K562 (cell line): ENCODE measurements at regions not wholly inside any gene's neighbourhood (a gene's known extent, or its start where the extent isn't known, plus 50 kb on each side); places are given as distances from the start of the nearest gene placed in this dataset.

Source experiments
- ATAC-seq: fragments of 200-7000 bp; cut with Tn5 transposase; 3 replicates; pipeline ENCODE4 v1.9.1; 2020; ENCODE audit warnings: moderate library complexity
- BruUV-seq: library from RNA; stranded (reverse); fragments of 400-500 nt; replicated peaks from 2 replicates; lab custom pipeline; 2021; lab: Mats Ljungman, UMichigan
- CTCF ChIA-PET: fragments of 300-600 bp; formaldehyde crosslinking; extraction: SDS; loops from one replicate; lab custom pipeline; 2021; ENCODE audit warnings: low intra/inter-chr PET ratio; lab: Yijun Ruan, JAX
- POLR2A ChIA-PET: fragments of 300-600, 350-650 bp; sonication (Branson Sonifier 250); formaldehyde crosslinking; extraction: SDS; loops from one replicate; lab custom pipeline; 2021; ENCODE audit warnings: antibody characterized with exemption, inconsistent platforms; lab: Yijun Ruan, JAX
- DNase-seq, 4 experiments: peaks; one replicate each; pipeline versions ENCODE4 v3.0.0 to v3.0.0-alpha.2; 2011 to 2018; ENCODE audit warnings: low spot score in 3 of 4, mixed read lengths in 3 of 4; ENCODE audit errors: extremely low read depth in 1 of 4
- FAIRE-seq: peaks from 2 replicates; lab custom pipeline; 2011; peaks lifted over from hg19 to GRCh38; lab: Jason Lieb, UNC
- H2AFZ ChIP-seq: 2 replicates; pipeline ENCODE4 v1.6.0; 2011; ENCODE audit warnings: low read depth, low read length, control low read depth, inconsistent platforms
- H3K27ac ChIP-seq: fragments of 200-600 bp; 3 replicates; pipeline ENCODE4 v1.8.0; 2011; ENCODE audit warnings: low read depth, mild to moderate bottlenecking, control low read depth, inconsistent platforms, low read length, moderate library complexity, mixed read lengths; ENCODE audit errors: extremely low read depth
- H3K27me3 ChIP-seq, 2 experiments: fragments of 300-600 bp in 1 of 2; 2 replicates in 1 of 2; 3 replicates in 1 of 2; pipeline versions ENCODE4 v1.6.0 to v1.8.0; 2011; ENCODE audit warnings: inconsistent platforms in 2 of 2, low read length in 2 of 2, mild to moderate bottlenecking in 1 of 2, mixed read lengths in 1 of 2, moderate library complexity in 1 of 2; ENCODE audit not compliant: control insufficient read depth in 2 of 2, insufficient read depth in 2 of 2
- H3K36me3 ChIP-seq: fragments of 300-600 bp; 3 replicates; pipeline ENCODE4 v1.8.0; 2011; ENCODE audit warnings: mild to moderate bottlenecking, low read length, inconsistent platforms; ENCODE audit not compliant: control insufficient read depth, insufficient read depth
- H3K4me1 ChIP-seq, 2 experiments: fragments of 200-600 bp in 1 of 2; replicated peaks in 1 of 2; 2 replicates in 1 of 2; 3 replicates in 1 of 2; pipeline versions ENCODE4 v1.5.1 to v1.8.0; 2011; ENCODE audit warnings: inconsistent platforms in 2 of 2, low read length in 2 of 2, mild to moderate bottlenecking in 1 of 2, mixed read lengths in 1 of 2, moderate library complexity in 1 of 2; ENCODE audit not compliant: control insufficient read depth in 2 of 2, insufficient read depth in 2 of 2
- H3K4me2 ChIP-seq: 2 replicates; pipeline ENCODE4 v1.6.1; 2011; ENCODE audit warnings: low read length, control low read depth, inconsistent platforms, mixed read lengths; ENCODE audit not compliant: insufficient read depth
- H3K4me3 ChIP-seq: fragments of 200-600 bp; sonication (generic), shearing (Covaris generic); 2 replicates; pipeline ENCODE4 v1.5.1; 2016; ENCODE audit warnings: control low read depth, inconsistent platforms
- H3K79me2 ChIP-seq: fragments of 200-600 bp; 3 replicates; pipeline ENCODE4 v1.8.0; 2011; ENCODE audit warnings: low read length, inconsistent platforms; ENCODE audit not compliant: control insufficient read depth, insufficient read depth
- H3K9ac ChIP-seq, 2 experiments: 2 replicates each; pipeline versions ENCODE4 v1.6.0 to v1.6.1; 2011; ENCODE audit warnings: low read depth in 2 of 2, low read length in 2 of 2, control low read depth in 1 of 2, inconsistent platforms in 1 of 2, mild to moderate bottlenecking in 1 of 2, mixed read lengths in 1 of 2; ENCODE audit not compliant: insufficient read depth in 1 of 2
- H3K9me1 ChIP-seq: one replicate; pipeline ENCODE4 v1.6.0; 2011; ENCODE audit warnings: inconsistent platforms, mild to moderate bottlenecking, low read length, moderate library complexity; ENCODE audit not compliant: control insufficient read depth, insufficient read depth
- H3K9me3 ChIP-seq: replicated peaks from 2 replicates; pipeline ENCODE4 v1.5.1; 2011; ENCODE audit warnings: low read depth, low read length, inconsistent platforms; ENCODE audit not compliant: control insufficient read depth, insufficient read depth
- H4K20me1 ChIP-seq: replicated peaks from 2 replicates; pipeline ENCODE4 v1.6.1; 2011; ENCODE audit warnings: low read length, inconsistent platforms, mixed read lengths; ENCODE audit not compliant: control insufficient read depth, insufficient read depth
- BRCA1 ChIP-seq, 2 experiments: fragments of 450-650 bp in 1 of 2; sonication (generic) in 1 of 2; formaldehyde crosslinking in 1 of 2; IDR thresholded peaks; 2 replicates each; pipeline versions ENCODE4 v1.5.0 to v1.6.1; 2017 to 2020; ENCODE audit warnings: mild to moderate bottlenecking in 1 of 2, missing genetic modification reagents in 1 of 2
- ELF1 ChIP-seq: fragments of 200-800 bp; sonication (Bioruptor generic); IDR thresholded peaks from 2 replicates; pipeline ENCODE4 v1.6.1; 2016; ENCODE audit warnings: missing genetic modification characterization, missing compliant biosample characterization
- ETS2 ChIP-seq: IDR thresholded peaks from 2 replicates; pipeline ENCODE4 v1.6.1; 2016; ENCODE audit warnings: borderline replicate concordance, missing genetic modification characterization, mild to moderate bottlenecking, moderate library complexity, missing compliant biosample characterization; ENCODE audit not compliant: poor library complexity, severe bottlenecking
- FOXJ2 ChIP-seq: fragments of 200-800 bp; sonication (Bioruptor generic); IDR thresholded peaks from 2 replicates; pipeline ENCODE4 v1.6.1; 2016; ENCODE audit warnings: missing genetic modification characterization, missing compliant biosample characterization
- HNRNPH1 ChIP-seq: fragments of 200-400 bp; formaldehyde crosslinking; optimal IDR thresholded peaks from 2 replicates; pipeline ENCODE3; 2017; ENCODE audit warnings: low read depth, mild to moderate bottlenecking, low read length, moderate library complexity
- ZNF134 ChIP-seq: fragments of 250-450 bp; sonication (Bioruptor Pico); conservative IDR thresholded peaks from 2 replicates; pipeline ENCODE4 v1.4.0; 2020
- ZNF561 ChIP-seq: fragments of 450-650 bp; formaldehyde crosslinking; conservative IDR thresholded peaks from 2 replicates; pipeline ENCODE4 v1.4.0; 2020; ENCODE audit warnings: mild to moderate bottlenecking, moderate library complexity
- WGBS: fragments of 100-300 bp; shearing (Covaris generic); methylation state at CpG from one replicate; pipeline ENCODE4 v1.1.6; 2016; ENCODE audit warnings: low coverage, mixed read lengths; ENCODE audit not compliant: insufficient coverage; ENCODE audit errors: missing lambda C conversion rate; 5-methylcytosine and 5-hydroxymethylcytosine counted together
- in situ Hi-C: fragments of 300-500 bp; cut with MboI; formaldehyde crosslinking; loops from 4 replicates; pipeline ENCODE4 v1.15.0; 2018; ENCODE audit warnings: inconsistent platforms, mixed read lengths
- intact Hi-C: fragments of 100-400 bp; cut with micrococcal nuclease; formaldehyde crosslinking; loops from 2 replicates; pipeline ENCODE4 v1.14.2; 2022
- TF ChIP-seq, protein P1 (sequence below): fragments of 250-450 bp; sonication (Bioruptor Pico); IDR thresholded peaks from 2 replicates; pipeline ENCODE4 v1.4.0; 2020
- TF ChIP-seq, protein P2 (sequence below): sonication (generic); formaldehyde crosslinking; IDR thresholded peaks from 2 replicates; pipeline ENCODE4 v1.8.1; 2023; ENCODE audit warnings: mild to moderate bottlenecking, missing genetic modification reagents
- TF ChIP-seq, protein P3 (sequence below), 2 experiments: fragments of 450-650 bp in 1 of 2; sonication (generic) in 1 of 2; formaldehyde crosslinking in 1 of 2; IDR thresholded peaks; 2 replicates each; pipeline versions ENCODE4 v1.7.1 to v1.9.0; 2016 to 2022; ENCODE audit warnings: inconsistent platforms in 1 of 2, mild to moderate bottlenecking in 1 of 2, missing genetic modification reagents in 1 of 2

DNA sequence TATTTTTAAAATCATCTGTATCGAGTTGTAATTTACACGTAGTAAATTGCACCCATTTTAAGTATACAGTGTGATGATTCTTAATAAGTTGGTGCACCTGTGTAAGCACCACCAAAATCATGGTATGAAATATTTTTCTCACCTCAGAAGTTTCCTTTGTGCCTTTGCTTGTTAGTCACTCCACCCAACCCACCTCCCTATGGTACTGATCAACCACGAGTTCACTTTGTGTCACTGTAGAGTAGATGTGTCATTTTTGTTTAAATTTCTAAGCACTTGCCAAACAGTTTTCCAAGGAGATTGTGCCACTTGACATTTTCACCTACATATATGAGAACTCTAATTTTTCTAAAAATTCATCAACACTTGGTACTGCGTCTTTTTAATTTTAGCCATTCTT lies 806.5 kb downstream of the TLR4 start:
- in situ Hi-C loops, result no loop called here
- FAIRE-seq, result no peak
- TF ChIP-seq, protein P1, sequence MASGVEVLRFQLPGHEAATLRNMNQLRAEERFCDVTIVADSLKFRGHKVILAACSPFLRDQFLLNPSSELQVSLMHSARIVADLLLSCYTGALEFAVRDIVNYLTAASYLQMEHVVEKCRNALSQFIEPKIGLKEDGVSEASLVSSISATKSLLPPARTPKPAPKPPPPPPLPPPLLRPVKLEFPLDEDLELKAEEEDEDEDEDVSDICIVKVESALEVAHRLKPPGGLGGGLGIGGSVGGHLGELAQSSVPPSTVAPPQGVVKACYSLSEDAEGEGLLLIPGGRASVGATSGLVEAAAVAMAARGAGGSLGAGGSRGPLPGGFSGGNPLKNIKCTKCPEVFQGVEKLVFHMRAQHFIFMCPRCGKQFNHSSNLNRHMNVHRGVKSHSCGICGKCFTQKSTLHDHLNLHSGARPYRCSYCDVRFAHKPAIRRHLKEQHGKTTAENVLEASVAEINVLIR (CRISPR knock-in tag), result no peak
- no peak for TF ChIP-seq ZNF134
- no peak for TF ChIP-seq ELF1 (tag)
- TF ChIP-seq, protein P2, sequence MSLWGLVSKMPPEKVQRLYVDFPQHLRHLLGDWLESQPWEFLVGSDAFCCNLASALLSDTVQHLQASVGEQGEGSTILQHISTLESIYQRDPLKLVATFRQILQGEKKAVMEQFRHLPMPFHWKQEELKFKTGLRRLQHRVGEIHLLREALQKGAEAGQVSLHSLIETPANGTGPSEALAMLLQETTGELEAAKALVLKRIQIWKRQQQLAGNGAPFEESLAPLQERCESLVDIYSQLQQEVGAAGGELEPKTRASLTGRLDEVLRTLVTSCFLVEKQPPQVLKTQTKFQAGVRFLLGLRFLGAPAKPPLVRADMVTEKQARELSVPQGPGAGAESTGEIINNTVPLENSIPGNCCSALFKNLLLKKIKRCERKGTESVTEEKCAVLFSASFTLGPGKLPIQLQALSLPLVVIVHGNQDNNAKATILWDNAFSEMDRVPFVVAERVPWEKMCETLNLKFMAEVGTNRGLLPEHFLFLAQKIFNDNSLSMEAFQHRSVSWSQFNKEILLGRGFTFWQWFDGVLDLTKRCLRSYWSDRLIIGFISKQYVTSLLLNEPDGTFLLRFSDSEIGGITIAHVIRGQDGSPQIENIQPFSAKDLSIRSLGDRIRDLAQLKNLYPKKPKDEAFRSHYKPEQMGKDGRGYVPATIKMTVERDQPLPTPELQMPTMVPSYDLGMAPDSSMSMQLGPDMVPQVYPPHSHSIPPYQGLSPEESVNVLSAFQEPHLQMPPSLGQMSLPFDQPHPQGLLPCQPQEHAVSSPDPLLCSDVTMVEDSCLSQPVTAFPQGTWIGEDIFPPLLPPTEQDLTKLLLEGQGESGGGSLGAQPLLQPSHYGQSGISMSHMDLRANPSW (CRISPR knock-in tag), result no peak
- no peak for TF ChIP-seq BRCA1 (IDR thresholded peaks at IDR 0.05)
- no peak for TF ChIP-seq BRCA1 (CRISPR knock-in tag; IDR thresholded peaks at IDR 0.05)
- TF ChIP-seq FOXJ2 (tag), result no peak
- no peak for TF ChIP-seq HNRNPH1
- no peak for TF ChIP-seq ETS2 (tag)
- TF ChIP-seq ZNF561, result no peak
- TF ChIP-seq, protein P3, sequence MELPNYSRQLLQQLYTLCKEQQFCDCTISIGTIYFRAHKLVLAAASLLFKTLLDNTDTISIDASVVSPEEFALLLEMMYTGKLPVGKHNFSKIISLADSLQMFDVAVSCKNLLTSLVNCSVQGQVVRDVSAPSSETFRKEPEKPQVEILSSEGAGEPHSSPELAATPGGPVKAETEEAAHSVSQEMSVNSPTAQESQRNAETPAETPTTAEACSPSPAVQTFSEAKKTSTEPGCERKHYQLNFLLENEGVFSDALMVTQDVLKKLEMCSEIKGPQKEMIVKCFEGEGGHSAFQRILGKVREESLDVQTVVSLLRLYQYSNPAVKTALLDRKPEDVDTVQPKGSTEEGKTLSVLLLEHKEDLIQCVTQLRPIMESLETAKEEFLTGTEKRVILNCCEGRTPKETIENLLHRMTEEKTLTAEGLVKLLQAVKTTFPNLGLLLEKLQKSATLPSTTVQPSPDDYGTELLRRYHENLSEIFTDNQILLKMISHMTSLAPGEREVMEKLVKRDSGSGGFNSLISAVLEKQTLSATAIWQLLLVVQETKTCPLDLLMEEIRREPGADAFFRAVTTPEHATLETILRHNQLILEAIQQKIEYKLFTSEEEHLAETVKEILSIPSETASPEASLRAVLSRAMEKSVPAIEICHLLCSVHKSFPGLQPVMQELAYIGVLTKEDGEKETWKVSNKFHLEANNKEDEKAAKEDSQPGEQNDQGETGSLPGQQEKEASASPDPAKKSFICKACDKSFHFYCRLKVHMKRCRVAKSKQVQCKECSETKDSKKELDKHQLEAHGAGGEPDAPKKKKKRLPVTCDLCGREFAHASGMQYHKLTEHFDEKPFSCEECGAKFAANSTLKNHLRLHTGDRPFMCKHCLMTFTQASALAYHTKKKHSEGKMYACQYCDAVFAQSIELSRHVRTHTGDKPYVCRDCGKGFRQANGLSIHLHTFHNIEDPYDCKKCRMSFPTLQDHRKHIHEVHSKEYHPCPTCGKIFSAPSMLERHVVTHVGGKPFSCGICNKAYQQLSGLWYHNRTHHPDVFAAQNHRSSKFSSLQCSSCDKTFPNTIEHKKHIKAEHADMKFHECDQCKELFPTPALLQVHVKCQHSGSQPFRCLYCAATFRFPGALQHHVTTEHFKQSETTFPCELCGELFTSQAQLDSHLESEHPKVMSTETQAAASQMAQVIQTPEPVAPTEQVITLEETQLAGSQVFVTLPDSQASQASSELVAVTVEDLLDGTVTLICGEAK (IDR thresholded peaks at IDR 0.05), result no peak
- TF ChIP-seq, protein P3 (CRISPR knock-in tag; IDR thresholded peaks at IDR 0.05), result no peak

More for the DNA sequence above, 806.5 kb downstream of the TLR4 start:
- no peaks in the 10 kb centered on the region for H3K9me3 ChIP-seq
- H3K9me1 ChIP-seq, result no peaks in the 10 kb centered on the region
- H3K4me1 ChIP-seq, result no peaks in the 10 kb centered on the region
- H4K20me1 ChIP-seq, result no peaks in the 10 kb centered on the region
- WGBS, result 0% methylated on average over 4 of the region's 4 CpGs
- ChIA-PET CTCF (no interaction called here), POLR2A (no interaction called here)
- no peak overlapping the region for H3K9ac ChIP-seq
- no peaks in the 10 kb centered on the region for H3K79me2 ChIP-seq
- no peak for DNase-seq
- H2AFZ ChIP-seq, result no peak overlapping the region
- no peak overlapping the region for H3K27ac ChIP-seq
- BruUV-seq, result no TSS peak
- intact Hi-C loops, result no loop called here
- no peak overlapping the region for H3K4me3 ChIP-seq
- no peaks in the 10 kb centered on the region for H3K27me3 ChIP-seq
- no peak overlapping the region for H3K4me2 ChIP-seq
- ATAC-seq, result no peak
- H3K36me3 ChIP-seq, result no peaks in the 10 kb centered on the region
